ENCODE measurements at regions not wholly inside any gene's neighbourhood (a gene's known extent, or its start where the extent isn't known, plus 50 kb on each side); places are given as distances from the start of the nearest gene placed in this dataset.

DNA sequence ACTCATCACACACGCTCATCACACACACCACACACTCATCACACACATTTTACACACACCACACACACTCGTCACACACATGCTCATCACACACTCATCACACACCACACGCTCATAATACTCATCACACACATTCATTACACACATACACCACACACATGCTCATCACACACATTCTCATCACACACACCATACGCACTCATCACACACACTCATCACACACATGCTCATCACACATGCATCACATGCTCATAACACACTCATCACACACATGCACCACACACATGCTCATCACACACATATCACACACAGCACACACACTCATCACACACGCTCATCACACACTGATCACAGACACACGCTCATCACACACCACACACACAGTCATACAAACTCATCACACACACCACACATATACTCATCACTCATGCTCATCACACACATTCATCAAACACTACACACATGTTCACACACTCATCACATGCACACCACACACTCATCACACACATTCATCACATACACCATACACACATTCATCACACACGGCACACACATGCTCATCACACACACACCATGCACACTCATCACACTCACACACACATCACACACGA lies 247.1 kb upstream of the SGCG start:
- H3K4me3 ChIP-seq (ENCODE audit: low read depth, low read length): no peak overlapping the region
- ChIA-PET POLR2A (no interaction called here), CTCF (no interaction called here)
- TF ChIP-seq, protein P1, sequence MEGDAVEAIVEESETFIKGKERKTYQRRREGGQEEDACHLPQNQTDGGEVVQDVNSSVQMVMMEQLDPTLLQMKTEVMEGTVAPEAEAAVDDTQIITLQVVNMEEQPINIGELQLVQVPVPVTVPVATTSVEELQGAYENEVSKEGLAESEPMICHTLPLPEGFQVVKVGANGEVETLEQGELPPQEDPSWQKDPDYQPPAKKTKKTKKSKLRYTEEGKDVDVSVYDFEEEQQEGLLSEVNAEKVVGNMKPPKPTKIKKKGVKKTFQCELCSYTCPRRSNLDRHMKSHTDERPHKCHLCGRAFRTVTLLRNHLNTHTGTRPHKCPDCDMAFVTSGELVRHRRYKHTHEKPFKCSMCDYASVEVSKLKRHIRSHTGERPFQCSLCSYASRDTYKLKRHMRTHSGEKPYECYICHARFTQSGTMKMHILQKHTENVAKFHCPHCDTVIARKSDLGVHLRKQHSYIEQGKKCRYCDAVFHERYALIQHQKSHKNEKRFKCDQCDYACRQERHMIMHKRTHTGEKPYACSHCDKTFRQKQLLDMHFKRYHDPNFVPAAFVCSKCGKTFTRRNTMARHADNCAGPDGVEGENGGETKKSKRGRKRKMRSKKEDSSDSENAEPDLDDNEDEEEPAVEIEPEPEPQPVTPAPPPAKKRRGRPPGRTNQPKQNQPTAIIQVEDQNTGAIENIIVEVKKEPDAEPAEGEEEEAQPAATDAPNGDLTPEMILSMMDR (IDR thresholded peaks at IDR 0.05; ENCODE audit: insufficient read depth, low read length, missing control alignments): no peak
- DNase-seq (ENCODE audit: low read depth, low spot score): no peak

DNA sequence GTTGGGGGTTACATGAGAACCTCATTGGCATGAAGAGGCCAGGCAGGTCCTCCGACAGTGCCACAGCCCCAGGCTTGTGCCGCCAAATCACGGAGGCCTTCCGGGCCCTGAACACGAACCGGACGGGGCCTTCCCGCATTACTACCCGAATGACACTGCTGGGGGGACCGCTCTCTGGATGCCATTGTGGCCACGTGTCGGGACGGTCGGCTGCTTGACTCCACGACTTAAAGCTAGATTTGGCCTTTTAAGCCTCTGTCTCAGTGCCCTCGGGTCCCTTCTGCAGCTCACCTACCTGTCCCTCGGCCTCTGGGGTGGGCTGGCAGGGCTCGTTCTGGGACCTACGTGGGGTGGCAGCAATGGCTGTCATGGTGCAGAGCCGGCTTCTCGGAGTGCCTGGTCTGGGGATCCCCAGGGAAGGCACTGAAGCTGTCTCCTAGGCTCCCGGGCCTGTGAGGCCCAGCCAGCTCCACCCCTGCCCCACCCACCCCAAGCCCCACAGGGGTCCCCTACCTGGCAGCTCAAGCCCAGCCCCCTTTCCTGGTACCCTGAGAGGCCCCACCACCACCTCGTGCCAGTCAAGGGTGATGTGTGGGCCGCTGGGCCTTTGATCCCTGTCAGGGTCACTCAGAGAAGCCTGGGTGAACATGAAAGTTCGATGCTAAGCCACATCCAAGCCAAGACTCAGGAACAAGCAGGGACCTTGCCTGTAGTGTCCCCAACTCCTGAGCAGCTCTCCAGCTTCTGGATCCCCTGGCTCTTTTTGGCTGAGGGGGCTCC lies 245.8 kb upstream of the SGCG start:
- TF ChIP-seq, protein P1 (IDR thresholded peaks at IDR 0.05; ENCODE audit: insufficient read depth, low read length, missing control alignments): no peak

DNA sequence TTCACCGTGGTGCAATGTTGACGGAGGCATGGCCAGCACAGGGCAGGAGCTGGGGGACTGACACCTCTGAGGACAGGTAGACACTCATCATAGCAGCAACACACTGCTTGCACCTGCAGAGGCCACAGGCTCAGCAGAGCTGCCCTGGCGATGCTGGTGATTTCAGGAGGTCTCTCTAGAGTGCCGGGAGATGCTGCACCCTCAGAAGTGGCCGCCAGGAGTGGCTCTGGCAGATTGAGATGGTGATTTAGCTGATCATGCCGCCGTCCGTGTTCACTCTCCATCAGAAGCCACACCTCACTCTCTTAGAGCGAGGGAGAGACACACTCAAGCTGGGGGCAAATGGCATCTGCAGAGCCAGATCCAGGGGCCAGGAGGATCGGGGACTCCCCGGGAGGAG lies 244.6 kb upstream of the SGCG start:
- ChIA-PET CTCF (no interaction called here), POLR2A (no interaction called here)
- TF ChIP-seq, protein P1 (IDR thresholded peaks at IDR 0.05; ENCODE audit: insufficient read depth, low read length, missing control alignments): no peak
- no peak for DNase-seq (ENCODE audit: low read depth, low spot score)
- no peak overlapping the region for H3K4me3 ChIP-seq (ENCODE audit: low read depth, low read length)

More for the DNA sequence above, 245.8 kb upstream of the SGCG start:
- no peak overlapping the region for H3K4me3 ChIP-seq (ENCODE audit: low read depth, low read length)
- ChIA-PET POLR2A (no interaction called here), CTCF (no interaction called here)
- DNase-seq (ENCODE audit: low read depth, low spot score): no peak

DNA sequence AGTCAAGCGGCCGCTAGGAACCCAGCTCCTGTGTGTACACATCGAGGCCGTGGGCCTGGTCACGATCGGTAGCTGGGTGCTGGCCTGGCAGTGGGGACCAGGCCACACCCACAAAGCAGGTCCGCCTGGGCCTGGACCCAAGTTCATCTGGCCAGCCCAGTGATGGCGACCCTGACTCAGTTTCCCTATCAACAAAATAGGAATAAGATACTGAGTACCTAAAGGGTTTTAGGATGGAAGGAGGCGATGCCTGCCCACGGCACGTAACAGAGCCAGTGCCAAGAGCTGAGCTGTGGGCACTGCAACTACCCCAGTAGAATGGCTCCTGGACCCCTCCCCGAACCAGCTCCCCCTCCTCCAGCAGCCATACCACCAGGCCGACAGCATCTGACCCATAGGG lies 243.5 kb upstream of the SGCG start:
- ChIA-PET POLR2A (no interaction called here), CTCF (no interaction called here)
- TF ChIP-seq, protein P1 (IDR thresholded peaks at IDR 0.05; ENCODE audit: insufficient read depth, low read length, missing control alignments): no peak
- DNase-seq (ENCODE audit: low read depth, low spot score): no peak
- H3K4me3 ChIP-seq (ENCODE audit: low read depth, low read length): no peak overlapping the region

DNA sequence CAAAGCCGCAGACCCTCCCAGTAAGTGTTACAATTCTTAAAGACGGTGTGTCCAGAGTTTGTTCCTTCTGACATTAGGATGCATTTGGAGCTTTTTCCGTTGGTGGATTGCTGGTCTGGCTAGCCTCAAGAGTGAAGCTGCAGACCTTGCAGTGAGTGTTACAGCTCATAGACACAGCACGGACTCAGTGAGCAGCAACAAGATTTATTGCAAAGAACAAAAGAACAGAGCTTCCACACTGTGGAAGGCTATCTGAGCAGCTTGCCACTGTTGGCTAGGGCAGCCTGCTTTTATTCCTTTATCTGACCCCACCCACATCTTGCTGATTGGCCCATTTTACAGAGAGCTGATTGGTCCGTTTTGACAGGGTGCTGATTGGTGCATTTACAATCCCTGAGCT lies 242.8 kb upstream of the SGCG start:
- H3K4me3 ChIP-seq (ENCODE audit: low read depth, low read length): no peak overlapping the region
- ChIA-PET CTCF (no interaction called here), POLR2A (no interaction called here)
- no peak for DNase-seq (ENCODE audit: low read depth, low spot score)
- TF ChIP-seq, protein P1 (IDR thresholded peaks at IDR 0.05; ENCODE audit: insufficient read depth, low read length, missing control alignments): no peak

DNA sequence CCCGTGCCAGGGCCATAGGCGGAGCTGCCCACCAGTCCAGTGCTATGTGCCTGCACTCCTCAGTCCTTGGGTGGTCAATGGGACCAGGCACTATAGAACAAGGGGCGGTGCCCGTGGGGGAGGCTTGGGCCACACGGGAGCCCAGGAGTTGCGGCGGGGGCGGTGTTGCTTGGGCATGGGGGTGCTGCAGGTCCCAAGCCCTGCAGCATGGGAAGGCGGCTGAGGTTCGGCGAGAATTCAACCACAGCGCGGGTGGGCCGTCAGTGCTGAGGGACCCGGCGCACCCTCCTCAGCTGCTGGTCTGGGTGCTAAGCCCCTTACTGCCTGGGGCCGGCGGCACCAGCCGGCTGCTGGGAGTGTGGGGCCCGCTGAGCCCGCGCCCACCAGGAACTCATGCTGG lies 242.2 kb upstream of the SGCG start:
- TF ChIP-seq, protein P1 (IDR thresholded peaks at IDR 0.05; ENCODE audit: insufficient read depth, low read length, missing control alignments): no peak
- ChIA-PET CTCF (no interaction called here), POLR2A (no interaction called here)
- no peak overlapping the region for H3K4me3 ChIP-seq (ENCODE audit: low read depth, low read length)
- no peak for DNase-seq (ENCODE audit: low read depth, low spot score)
